22Rv1 (cell line): ENCODE measurements at regions not wholly inside any gene's neighbourhood (a gene's known extent, or its start where the extent isn't known, plus 50 kb on each side); places are given as distances from the start of the nearest gene placed in this dataset.

Experiments
- ZFX ChIP-seq: fragments of 450-650 bp; IDR thresholded peaks from 2 replicates; pipeline ENCODE4 v1.6.1; 2017; ENCODE audit warnings: antibody characterized with exemption, borderline replicate concordance
- TF ChIP-seq, protein P1 (sequence below): fragments of 450-650 bp; IDR thresholded peaks from 2 replicates; pipeline ENCODE4 v1.5.1; 2017; ENCODE audit warnings: mild to moderate bottlenecking

DNA sequence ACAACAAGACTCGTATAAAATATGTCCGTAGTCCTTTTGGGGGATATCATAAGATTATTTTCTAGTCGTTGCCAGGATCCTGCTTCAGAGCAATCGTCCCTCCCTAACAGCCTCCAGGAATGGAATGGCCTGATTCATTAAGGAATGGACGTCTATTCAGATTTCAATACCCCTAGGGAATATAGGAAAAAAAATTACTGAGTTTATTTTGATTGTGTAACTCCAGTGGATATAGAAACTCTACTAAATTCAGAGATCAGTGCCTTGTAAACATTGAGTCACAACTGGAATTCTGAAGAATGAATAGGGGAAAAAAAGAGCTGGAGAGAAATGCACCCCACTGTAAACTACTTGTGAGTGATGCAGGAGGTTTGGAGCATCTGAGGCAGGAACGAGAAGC is 1171.5 kb upstream of the GOT2 start:
- TF ChIP-seq ZFX: no peak
- TF ChIP-seq, protein P1, sequence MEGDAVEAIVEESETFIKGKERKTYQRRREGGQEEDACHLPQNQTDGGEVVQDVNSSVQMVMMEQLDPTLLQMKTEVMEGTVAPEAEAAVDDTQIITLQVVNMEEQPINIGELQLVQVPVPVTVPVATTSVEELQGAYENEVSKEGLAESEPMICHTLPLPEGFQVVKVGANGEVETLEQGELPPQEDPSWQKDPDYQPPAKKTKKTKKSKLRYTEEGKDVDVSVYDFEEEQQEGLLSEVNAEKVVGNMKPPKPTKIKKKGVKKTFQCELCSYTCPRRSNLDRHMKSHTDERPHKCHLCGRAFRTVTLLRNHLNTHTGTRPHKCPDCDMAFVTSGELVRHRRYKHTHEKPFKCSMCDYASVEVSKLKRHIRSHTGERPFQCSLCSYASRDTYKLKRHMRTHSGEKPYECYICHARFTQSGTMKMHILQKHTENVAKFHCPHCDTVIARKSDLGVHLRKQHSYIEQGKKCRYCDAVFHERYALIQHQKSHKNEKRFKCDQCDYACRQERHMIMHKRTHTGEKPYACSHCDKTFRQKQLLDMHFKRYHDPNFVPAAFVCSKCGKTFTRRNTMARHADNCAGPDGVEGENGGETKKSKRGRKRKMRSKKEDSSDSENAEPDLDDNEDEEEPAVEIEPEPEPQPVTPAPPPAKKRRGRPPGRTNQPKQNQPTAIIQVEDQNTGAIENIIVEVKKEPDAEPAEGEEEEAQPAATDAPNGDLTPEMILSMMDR: no peak
